Gastroesophageal sphincter (tissue), 3 donors: ENCODE measurements at regions not wholly inside any gene's neighbourhood (a gene's known extent, or its start where the extent isn't known, plus 50 kb on each side); places are given as distances from the start of the nearest gene placed in this dataset.
"Not testable (repeated sequence)": the region's sequence is repeated elsewhere in the genome, so short reads cannot be mapped to it uniquely, and the experiment has no call there.

ENCODE experiments used
- EP300 ChIP-seq: sonication (generic); formaldehyde crosslinking; IDR thresholded peaks from one replicate; pipeline ENCODE4 v1.6.1; 2017; ENCODE audit warnings: antibody characterized with exemption, mild to moderate bottlenecking
- POLR2A ChIP-seq, 2 donors: fragments of 450-650 bp; IDR thresholded peaks; one replicate each; pipeline ENCODE4 v1.6.1; 2017; ENCODE audit warnings: antibody characterized with exemption in 2 of 2, mild to moderate bottlenecking in 2 of 2, moderate library complexity in 1 of 2
- POLR2AphosphoS5 ChIP-seq: sonication (generic); formaldehyde crosslinking; IDR thresholded peaks from one replicate; pipeline ENCODE4 v1.6.1; 2017; ENCODE audit warnings: antibody characterized with exemption
- TF ChIP-seq, protein P1 (sequence below), 4 experiments: fragments of 200-600 bp in 2 of 4; fragments of 450-650 bp in 2 of 4; sonication (generic) in 1 of 4; IDR thresholded peaks; one replicate each; pipeline ENCODE4 v1.5.1; 2017 to 2019; ENCODE audit warnings: antibody characterized with exemption in 4 of 4, mild to moderate bottlenecking in 2 of 4, moderate library complexity in 2 of 4

DNA sequence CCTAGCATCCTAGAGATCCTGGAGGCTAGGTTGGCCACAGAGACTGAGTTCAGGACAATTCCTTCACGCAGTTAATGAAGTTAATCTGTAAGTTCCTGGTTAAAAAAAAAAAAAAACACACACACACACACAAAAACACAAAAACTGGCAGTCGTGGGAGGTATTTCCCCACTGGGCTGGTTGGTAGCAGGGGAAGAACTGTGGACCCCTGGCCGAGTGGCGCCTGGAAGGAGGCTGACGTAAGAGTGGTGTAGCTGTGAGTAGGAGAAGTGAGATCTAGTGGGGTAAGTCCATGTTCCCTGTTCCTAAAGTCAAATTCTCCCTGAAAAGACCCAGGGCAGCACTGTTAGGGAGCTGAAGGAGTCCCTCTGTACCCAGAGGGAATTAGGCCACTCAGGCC, 461.0 kb upstream of the ZNG1F start:
- not testable (repeated sequence) for TF ChIP-seq EP300; POLR2A (IDR thresholded peaks at IDR 0.05); POLR2AphosphoS5
- TF ChIP-seq, protein P1, sequence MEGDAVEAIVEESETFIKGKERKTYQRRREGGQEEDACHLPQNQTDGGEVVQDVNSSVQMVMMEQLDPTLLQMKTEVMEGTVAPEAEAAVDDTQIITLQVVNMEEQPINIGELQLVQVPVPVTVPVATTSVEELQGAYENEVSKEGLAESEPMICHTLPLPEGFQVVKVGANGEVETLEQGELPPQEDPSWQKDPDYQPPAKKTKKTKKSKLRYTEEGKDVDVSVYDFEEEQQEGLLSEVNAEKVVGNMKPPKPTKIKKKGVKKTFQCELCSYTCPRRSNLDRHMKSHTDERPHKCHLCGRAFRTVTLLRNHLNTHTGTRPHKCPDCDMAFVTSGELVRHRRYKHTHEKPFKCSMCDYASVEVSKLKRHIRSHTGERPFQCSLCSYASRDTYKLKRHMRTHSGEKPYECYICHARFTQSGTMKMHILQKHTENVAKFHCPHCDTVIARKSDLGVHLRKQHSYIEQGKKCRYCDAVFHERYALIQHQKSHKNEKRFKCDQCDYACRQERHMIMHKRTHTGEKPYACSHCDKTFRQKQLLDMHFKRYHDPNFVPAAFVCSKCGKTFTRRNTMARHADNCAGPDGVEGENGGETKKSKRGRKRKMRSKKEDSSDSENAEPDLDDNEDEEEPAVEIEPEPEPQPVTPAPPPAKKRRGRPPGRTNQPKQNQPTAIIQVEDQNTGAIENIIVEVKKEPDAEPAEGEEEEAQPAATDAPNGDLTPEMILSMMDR (IDR thresholded peaks at IDR 0.05): not testable (repeated sequence)
